GM18519 (cell line): ENCODE measurements at regions not wholly inside any gene's neighbourhood (a gene's known extent, or its start where the extent isn't known, plus 50 kb on each side); places are given as distances from the start of the nearest gene placed in this dataset.
A peak's percentile ranks its signal among the peaks of the same experiment; 100 is the strongest.
"Not testable (repeated sequence)": the region's sequence is repeated elsewhere in the genome, so short reads cannot be mapped to it uniquely, and the experiment has no call there.

Experiments used
- ATAC-seq: cut with Tn5 transposase; IDR thresholded peaks from one replicate; pipeline ENCODE4 v1.9.1; 2021; ENCODE audit warnings: mild to moderate bottlenecking, moderate library complexity; ENCODE audit not compliant: unreplicated experiment, low FRiP score

- ATAC-seq, result no peak
Measured at GRCh38 chr12:59066445-59066844, 146.1 kb upstream of the LRIG3 start.

- no peak for ATAC-seq
Measured at GRCh38 chr12:59059088-59059935, 139.0 kb upstream of the LRIG3 start.

GRCh38 chr12:59056966-59057365 lies 136.7 kb upstream of the LRIG3 start:
- ATAC-seq, result no peak

GRCh38 chr12:59055204-59055860 lies 135.0 kb upstream of the LRIG3 start:
- peak; percentile 77 for ATAC-seq

- ATAC-seq, result not testable (repeated sequence)
Measured at GRCh38 chr12:59053266-59053899, 133.1 kb upstream of the LRIG3 start.

GRCh38 chr12:59046763-59047534 lies 126.6 kb upstream of the LRIG3 start:
- ATAC-seq, result no peak

GRCh38 chr12:59044791-59045190 lies 124.5 kb upstream of the LRIG3 start:
- no peak for ATAC-seq

GRCh38 chr12:59041241-59042121 lies 121.2 kb upstream of the LRIG3 start:
- no peak for ATAC-seq

GRCh38 chr12:59040656-59041055 lies 120.4 kb upstream of the LRIG3 start:
- ATAC-seq, result no peak

- no peak for ATAC-seq
Measured at GRCh38 chr12:59040043-59040442, 119.7 kb upstream of the LRIG3 start.

GRCh38 chr12:59039005-59039404 lies 118.7 kb upstream of the LRIG3 start:
- ATAC-seq, result no peak

GRCh38 chr12:59036973-59037762 lies 116.9 kb upstream of the LRIG3 start:
- no peak for ATAC-seq

- no peak for ATAC-seq
Measured at GRCh38 chr12:59036347-59036746, 116.0 kb upstream of the LRIG3 start.

GRCh38 chr12:59031313-59031712 lies 111.0 kb upstream of the LRIG3 start:
- ATAC-seq, result no peak

- no peak for ATAC-seq
Measured at GRCh38 chr12:59030415-59030814, 110.1 kb upstream of the LRIG3 start.

- no peak for ATAC-seq
Measured at GRCh38 chr12:59027199-59027598, 106.9 kb upstream of the LRIG3 start.

- no peak for ATAC-seq
Measured at GRCh38 chr12:59023861-59024424, 103.6 kb upstream of the LRIG3 start.

GRCh38 chr12:59020073-59020946 lies 100.0 kb upstream of the LRIG3 start:
- ATAC-seq, result no peak
